ENCODE measurements at regions not wholly inside any gene's neighbourhood (a gene's known extent, or its start where the extent isn't known, plus 50 kb on each side); places are given as distances from the start of the nearest gene placed in this dataset.

DNA sequence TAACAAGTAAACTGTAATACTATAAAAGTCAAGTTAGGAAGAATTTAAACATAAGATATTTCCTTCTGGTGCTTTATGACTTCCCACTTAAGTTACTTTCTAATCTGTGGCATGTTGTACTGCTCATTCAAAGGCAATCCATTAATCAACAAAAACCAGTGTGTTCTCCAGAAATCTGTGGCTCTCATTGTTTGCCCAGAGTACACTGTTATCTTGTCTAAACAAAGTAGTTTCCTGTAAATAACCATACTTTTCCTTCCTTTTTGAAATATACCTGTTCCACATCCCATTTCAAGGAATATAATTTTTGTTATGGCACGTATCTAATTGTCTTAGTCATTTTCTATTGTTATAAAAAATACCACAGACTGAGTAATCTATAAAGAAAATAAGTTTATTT is 184.1 kb downstream of the CCER1 start:
- 83 to 100% methylated on average over 1 of the region's 1 CpG for WGBS, 2 donors (ENCODE audit: low coverage in 1 of 2)
- Histone ChIP-seq H3K36me3 (no peaks in the 10 kb centered on the region), H3K27ac (no peak overlapping the region), H3K4me1 (no peaks in the 10 kb centered on the region), H3K9me3 (no peaks in the 10 kb centered on the region), H3K27me3 (no peaks in the 10 kb centered on the region), H3K4me3 (no peak overlapping the region)
- ATAC-seq: no peak
- TF ChIP-seq, protein P1, sequence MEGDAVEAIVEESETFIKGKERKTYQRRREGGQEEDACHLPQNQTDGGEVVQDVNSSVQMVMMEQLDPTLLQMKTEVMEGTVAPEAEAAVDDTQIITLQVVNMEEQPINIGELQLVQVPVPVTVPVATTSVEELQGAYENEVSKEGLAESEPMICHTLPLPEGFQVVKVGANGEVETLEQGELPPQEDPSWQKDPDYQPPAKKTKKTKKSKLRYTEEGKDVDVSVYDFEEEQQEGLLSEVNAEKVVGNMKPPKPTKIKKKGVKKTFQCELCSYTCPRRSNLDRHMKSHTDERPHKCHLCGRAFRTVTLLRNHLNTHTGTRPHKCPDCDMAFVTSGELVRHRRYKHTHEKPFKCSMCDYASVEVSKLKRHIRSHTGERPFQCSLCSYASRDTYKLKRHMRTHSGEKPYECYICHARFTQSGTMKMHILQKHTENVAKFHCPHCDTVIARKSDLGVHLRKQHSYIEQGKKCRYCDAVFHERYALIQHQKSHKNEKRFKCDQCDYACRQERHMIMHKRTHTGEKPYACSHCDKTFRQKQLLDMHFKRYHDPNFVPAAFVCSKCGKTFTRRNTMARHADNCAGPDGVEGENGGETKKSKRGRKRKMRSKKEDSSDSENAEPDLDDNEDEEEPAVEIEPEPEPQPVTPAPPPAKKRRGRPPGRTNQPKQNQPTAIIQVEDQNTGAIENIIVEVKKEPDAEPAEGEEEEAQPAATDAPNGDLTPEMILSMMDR (IDR thresholded peaks at IDR 0.05): no peak
- TF ChIP-seq EP300 (IDR thresholded peaks at IDR 0.05) (no peak), POLR2AphosphoS5 (IDR thresholded peaks at IDR 0.05) (no peak), POLR2A (IDR thresholded peaks at IDR 0.05) (no peak)

DNA sequence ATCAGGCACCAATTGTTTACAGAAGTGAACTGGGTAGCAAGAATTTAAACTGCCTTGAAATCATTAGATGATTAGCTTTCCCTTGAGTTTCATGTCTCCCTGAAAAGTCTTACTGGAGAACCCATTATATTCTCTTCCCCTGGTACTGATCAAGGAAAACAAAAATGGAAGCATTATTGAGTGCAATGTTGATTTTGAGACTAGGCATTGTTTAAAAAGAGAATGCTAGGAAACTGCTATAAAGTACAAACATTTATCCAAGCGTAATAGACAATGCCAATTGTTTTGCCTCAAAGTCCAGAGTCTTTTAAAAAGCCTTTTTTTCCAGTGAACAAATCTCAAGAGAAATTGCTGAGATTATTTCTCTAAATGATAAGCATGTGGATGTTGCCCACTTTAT is 197.0 kb downstream of the CCER1 start:
- Histone ChIP-seq H3K27ac (no peak overlapping the region), H3K4me1 (no peaks in the 10 kb centered on the region), H3K36me3 (no peaks in the 10 kb centered on the region), H3K27me3 (no peaks in the 10 kb centered on the region), H3K9me3 (no peaks in the 10 kb centered on the region), H3K4me3 (no peak overlapping the region)
- WGBS, 2 donors (ENCODE audit: low coverage in 1 of 2): 64 to 67% methylated on average over 1 of the region's 1 CpG
- no peak for TF ChIP-seq POLR2A (IDR thresholded peaks at IDR 0.05)
- TF ChIP-seq EP300 (IDR thresholded peaks at IDR 0.05): no peak
- TF ChIP-seq, protein P1 (IDR thresholded peaks at IDR 0.05): no peak
- no peak for TF ChIP-seq POLR2AphosphoS5 (IDR thresholded peaks at IDR 0.05)
- no peak for ATAC-seq

DNA sequence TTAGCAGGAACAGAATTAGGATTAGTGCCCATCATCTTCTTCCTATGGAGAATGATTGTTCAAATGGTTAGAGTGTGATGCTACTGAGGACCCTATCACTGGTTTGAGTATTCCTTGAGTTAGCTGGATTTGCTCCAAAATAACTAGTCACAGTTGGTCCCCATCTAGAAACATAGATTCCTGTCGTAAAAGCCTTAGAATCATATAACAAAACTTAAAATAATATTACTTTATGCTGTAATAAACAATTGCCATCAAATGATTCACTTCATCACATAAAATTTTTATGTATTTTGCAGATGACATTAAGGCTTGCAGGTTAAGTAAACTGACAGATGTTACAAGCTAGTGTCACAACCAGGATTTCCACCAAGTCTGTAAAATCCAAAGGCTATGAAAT is 209.8 kb downstream of the CCER1 start:
- TF ChIP-seq, protein P1 (IDR thresholded peaks at IDR 0.05): no peak
- TF ChIP-seq POLR2A (IDR thresholded peaks at IDR 0.05) (no peak), POLR2AphosphoS5 (IDR thresholded peaks at IDR 0.05) (no peak), EP300 (IDR thresholded peaks at IDR 0.05) (no peak)
- H3K9me3 ChIP-seq: peaks cover 0 to 9% (median 0%) of the 10 kb centered on the region in 3 donors
- H3K36me3 ChIP-seq: no peaks in the 10 kb centered on the region
- WGBS, 2 donors (ENCODE audit: low coverage in 1 of 2): 45 to 78% methylated on average over 1 of the region's 1 CpG
- H3K4me3 ChIP-seq: no peak overlapping the region
- H3K4me1 ChIP-seq: no peaks in the 10 kb centered on the region
- ATAC-seq: no peak
- no peak overlapping the region for H3K27ac ChIP-seq
- H3K27me3 ChIP-seq: no peaks in the 10 kb centered on the region

DNA sequence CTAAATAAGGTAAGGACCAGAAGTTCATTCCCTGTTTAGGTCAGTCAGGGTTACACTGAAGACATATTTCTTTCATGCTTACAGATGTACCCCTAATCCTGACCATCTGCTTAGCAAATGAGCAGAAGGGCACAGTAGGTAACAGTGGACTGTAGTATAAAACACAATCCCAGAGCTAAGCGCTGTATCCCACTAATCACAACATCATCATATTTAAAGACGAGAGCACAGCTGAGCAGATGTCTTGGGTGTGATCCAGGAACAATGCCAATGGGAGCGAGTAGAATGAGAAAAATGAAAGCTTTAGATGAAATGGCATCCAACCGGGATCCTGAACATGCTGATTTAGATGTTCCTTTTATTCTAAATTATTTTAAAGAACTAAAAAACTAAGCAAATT is 213.4 kb downstream of the CCER1 start:
- Histone ChIP-seq H3K4me3 (no peak overlapping the region), H3K27ac (no peak overlapping the region), H3K27me3 (no peaks in the 10 kb centered on the region), H3K9me3 (no peaks in the 10 kb centered on the region), H3K36me3 (no peaks in the 10 kb centered on the region), H3K4me1 (no peaks in the 10 kb centered on the region)
- 76 to 86% methylated on average over 3 to 4 of the region's 4 CpGs for WGBS, 2 donors (ENCODE audit: low coverage in 1 of 2)
- TF ChIP-seq POLR2A (IDR thresholded peaks at IDR 0.05): no peak
- TF ChIP-seq, protein P1 (IDR thresholded peaks at IDR 0.05): no peak
- TF ChIP-seq EP300 (IDR thresholded peaks at IDR 0.05): no peak
- no peak for TF ChIP-seq POLR2AphosphoS5 (IDR thresholded peaks at IDR 0.05)
- ATAC-seq: no peak

DNA sequence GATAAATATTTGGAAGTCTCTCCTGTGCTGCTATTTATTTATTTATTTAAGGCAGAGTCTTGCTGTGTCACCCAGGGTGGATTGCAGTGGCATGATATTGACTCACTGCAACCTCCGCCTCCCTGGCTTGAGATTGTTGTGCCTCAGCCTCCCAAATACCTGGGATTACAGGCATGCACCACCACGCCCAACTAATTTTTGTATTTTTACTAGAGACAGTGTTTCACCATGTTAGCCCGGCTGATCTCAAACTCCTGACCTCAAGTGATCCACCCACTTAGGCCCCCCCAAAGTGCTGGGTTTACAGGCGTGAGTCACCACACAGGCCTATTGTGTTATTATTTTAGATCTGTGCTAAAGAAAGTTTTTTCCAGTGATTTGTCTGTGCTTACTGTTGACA is 225.2 kb downstream of the CCER1 start:
- 84 to 100% methylated on average over 2 to 3 of the region's 4 CpGs for WGBS, 2 donors (ENCODE audit: low coverage in 1 of 2)
- ATAC-seq: no peak
- H3K27me3 ChIP-seq: no peaks in the 10 kb centered on the region

More for the DNA sequence above, 225.2 kb downstream of the CCER1 start:
- no peaks in the 10 kb centered on the region for H3K36me3 ChIP-seq
- TF ChIP-seq POLR2A (IDR thresholded peaks at IDR 0.05) (no peak), EP300 (IDR thresholded peaks at IDR 0.05) (no peak), POLR2AphosphoS5 (IDR thresholded peaks at IDR 0.05) (no peak)
- no peaks in the 10 kb centered on the region for H3K4me1 ChIP-seq
- no peak overlapping the region for H3K27ac ChIP-seq
- no peak overlapping the region for H3K4me3 ChIP-seq
- no peaks in the 10 kb centered on the region for H3K9me3 ChIP-seq

Data from gastroesophageal sphincter (tissue), 4 donors.